LNCAP (cell line): ENCODE measurements at regions not wholly inside any gene's neighbourhood (a gene's known extent, or its start where the extent isn't known, plus 50 kb on each side); places are given as distances from the start of the nearest gene placed in this dataset.

Source experiments
- CTCF ChIP-seq: fragments of 450-650 bp; IDR thresholded peaks from 2 replicates; pipeline ENCODE4 v1.5.1; 2017; ENCODE audit warnings: mild to moderate bottlenecking

DNA sequence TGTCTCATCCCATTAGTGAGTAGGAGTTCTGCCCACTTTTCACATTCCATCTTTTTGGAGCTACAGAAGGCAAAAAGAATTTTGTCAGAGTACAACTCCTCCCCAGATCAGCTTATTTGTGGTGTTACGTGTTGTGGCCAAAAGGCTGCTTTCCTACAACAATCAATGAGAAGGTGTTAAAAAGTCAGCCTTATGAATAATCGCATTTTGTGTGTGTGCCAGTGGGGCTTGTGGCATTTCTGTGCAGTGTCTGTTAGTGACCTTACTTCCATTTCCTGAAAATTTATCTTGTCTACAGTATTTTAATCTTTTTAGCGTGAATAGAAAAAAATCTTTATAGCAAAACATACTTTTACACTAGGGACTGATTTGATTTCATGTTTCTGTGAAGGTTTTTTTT, 458.3 kb upstream of the LCORL start:
- TF ChIP-seq CTCF, result no peak

DNA sequence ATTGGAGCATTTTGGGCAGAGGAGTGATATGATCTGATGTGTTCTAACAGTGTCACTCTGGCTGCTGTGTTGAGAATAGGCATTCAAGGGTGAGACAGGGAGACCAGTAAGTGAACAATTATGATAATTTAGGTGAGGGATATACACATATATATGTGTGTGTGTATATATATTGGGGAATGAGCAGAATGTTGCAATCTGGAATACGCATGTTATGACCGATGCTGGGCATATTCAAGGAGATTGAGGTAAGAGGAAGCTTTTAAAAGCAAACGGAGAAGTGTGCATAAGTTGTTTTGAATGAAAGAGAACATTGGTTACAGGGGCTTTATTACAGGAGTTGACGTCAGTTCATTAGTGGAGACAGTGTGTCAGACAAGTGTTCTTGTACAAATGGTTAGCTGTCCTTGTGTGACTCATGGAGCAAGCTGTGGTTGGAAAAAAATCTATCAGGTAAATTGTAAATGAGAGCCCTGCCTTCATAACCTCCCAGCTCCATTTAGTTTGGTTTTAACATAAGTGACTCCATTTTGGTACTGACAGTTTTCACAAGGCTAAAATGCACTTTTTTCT, 442.5 kb upstream of the LCORL start:
- TF ChIP-seq CTCF, result no peak

DNA sequence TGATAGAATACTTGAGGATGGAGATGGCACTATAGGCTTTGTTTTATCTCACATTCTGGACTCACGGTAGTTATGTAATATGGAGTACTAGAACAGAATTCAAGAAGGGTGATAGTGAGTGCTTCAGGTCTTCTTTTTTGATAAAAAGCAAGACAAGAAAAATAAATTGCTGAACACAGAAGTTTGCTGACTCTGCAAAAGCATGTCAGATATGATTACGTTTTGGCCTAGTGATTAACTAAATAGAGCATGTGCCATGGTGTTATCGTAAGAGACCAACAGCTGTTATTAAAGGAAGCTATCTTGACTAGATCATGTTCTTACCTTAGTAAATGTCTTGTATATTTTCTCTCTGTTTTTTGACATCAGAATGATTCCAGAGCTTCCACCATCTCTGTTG, 436.9 kb upstream of the LCORL start:
- no peak for TF ChIP-seq CTCF

DNA sequence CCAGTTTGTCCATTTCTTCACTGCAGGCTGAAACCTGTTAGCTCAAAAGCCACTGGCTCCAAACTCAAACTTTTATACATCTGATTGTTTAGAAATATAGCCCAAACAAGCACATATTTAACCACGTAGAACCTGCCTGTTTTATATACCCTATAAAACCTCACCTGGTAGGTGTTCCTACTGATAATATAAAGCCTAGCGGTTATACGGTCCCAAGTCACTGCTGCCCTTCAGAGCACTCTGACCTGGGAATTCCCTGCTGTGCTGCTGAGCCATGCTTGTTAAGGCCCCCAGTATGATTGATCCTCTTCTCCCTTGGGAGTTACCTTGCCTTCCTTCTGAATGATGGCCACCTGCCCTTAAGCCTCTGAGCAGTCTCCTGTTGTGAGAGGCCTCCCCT, 432.8 kb upstream of the LCORL start:
- TF ChIP-seq CTCF, result no peak

DNA sequence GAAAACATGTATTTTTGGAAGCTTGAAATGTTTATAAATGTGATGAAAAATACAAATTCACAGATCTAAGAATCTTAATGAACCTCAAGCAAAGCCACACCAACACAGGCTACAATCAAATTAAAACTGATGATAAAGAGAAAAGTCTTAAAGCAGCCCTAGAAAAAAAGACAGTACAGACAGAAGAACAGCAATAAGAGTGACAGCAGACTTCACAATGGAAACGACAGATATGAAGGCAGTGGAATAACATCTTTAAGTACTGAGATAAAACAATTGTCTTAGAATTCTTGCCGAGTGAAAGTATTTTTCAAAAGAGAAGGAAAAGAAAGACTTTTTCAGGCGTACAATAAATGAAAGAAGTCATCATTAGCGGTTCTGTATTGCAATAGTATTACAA, 423.6 kb upstream of the LCORL start:
- no peak for TF ChIP-seq CTCF

- no peak for TF ChIP-seq CTCF
These were observed 422.7 kb upstream of the LCORL start for GRCh38 chr4:18444206-18444605.

DNA sequence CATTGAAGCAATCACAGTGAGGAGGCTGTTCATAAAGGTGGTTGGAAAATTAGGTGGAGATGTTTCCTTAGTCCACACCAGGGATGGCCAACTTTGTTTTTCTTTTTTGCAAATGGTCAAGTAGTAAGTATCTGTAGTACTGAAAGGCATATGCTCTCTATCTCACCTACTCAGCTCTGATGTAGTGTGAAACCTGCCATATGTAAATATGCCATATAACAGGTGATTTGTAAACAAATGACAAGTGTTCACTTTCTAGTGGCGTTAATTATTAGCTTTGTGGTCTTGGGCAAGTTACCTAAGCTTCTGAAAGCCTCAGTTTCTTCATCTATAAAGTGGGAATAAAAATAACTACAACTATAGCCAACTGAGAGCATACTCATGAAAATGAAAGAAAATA, 421.4 kb upstream of the LCORL start:
- no peak for TF ChIP-seq CTCF

- TF ChIP-seq CTCF, result no peak
These were observed 420.1 kb upstream of the LCORL start for GRCh38 chr4:18441676-18442075.
